Type B pancreatic cell (in vitro differentiated cells): ENCODE measurements at regions not wholly inside any gene's neighbourhood (a gene's known extent, or its start where the extent isn't known, plus 50 kb on each side); places are given as distances from the start of the nearest gene placed in this dataset.
"Not testable (repeated sequence)": the region's sequence is repeated elsewhere in the genome, so short reads cannot be mapped to it uniquely, and the experiment has no call there.

ENCODE experiments used
- DNase-seq: peaks from one replicate; pipeline ENCODE4 v3.0.0; 2021; ENCODE audit warnings: mixed read lengths; ENCODE audit not compliant: unreplicated experiment; ENCODE audit errors: extremely low spot score
- H3K27ac Mint-ChIP-seq: 2 replicates; pipeline ENCODE4 v1.8.0; 2021; ENCODE audit warnings: mild to moderate bottlenecking, mixed read lengths
- H3K27me3 Mint-ChIP-seq: 2 replicates; pipeline ENCODE4 v1.8.0; 2021; ENCODE audit warnings: mixed read lengths
- H3K36me3 Mint-ChIP-seq: 2 replicates; pipeline ENCODE4 v1.8.0; 2021; ENCODE audit warnings: mixed read lengths
- H3K4me1 Mint-ChIP-seq: one replicate; pipeline ENCODE4 v1.8.0; 2021; ENCODE audit warnings: mixed read lengths; ENCODE audit not compliant: unreplicated experiment
- H3K4me3 Mint-ChIP-seq: 2 replicates; pipeline ENCODE4 v1.8.0; 2021; ENCODE audit warnings: mild to moderate bottlenecking, mixed read lengths
- H3K9me3 Mint-ChIP-seq: 2 replicates; pipeline ENCODE4 v1.8.0; 2021; ENCODE audit warnings: mixed read lengths
- CTCF ChIP-seq: fragments of 200-600 bp; sonication (generic); conservative IDR thresholded peaks from 2 replicates; pipeline ENCODE4 v1.5.0; 2021; ENCODE audit warnings: antibody characterized with exemption, mild to moderate bottlenecking

- Mint-ChIP-seq H3K27ac (no peak overlapping the region), H3K4me3 (no peak overlapping the region), H3K4me1 (no peaks in the 10 kb centered on the region), H3K9me3 (peaks cover 5% of the 10 kb centered on the region), H3K36me3 (no peaks in the 10 kb centered on the region), H3K27me3 (no peaks in the 10 kb centered on the region)
- TF ChIP-seq CTCF, result no peak
- DNase-seq, result no peak
Observed at GRCh38 chr3:191980443-191980842, 519.5 kb downstream of the PYDC2 start.

GRCh38 chr3:191982481-191982880 is 521.5 kb downstream of the PYDC2 start:
- no peak for TF ChIP-seq CTCF
- DNase-seq, result no peak
- no peak overlapping the region for H3K27ac Mint-ChIP-seq
- no peaks in the 10 kb centered on the region for H3K36me3 Mint-ChIP-seq
- H3K9me3 Mint-ChIP-seq, result peaks cover 5% of the 10 kb centered on the region
- H3K4me3 Mint-ChIP-seq, result no peak overlapping the region
- no peaks in the 10 kb centered on the region for H3K27me3 Mint-ChIP-seq
- no peaks in the 10 kb centered on the region for H3K4me1 Mint-ChIP-seq

GRCh38 chr3:191985691-191986090 is 524.7 kb downstream of the PYDC2 start:
- Mint-ChIP-seq H3K9me3 (peaks cover 2% of the 10 kb centered on the region), H3K27ac (no peak overlapping the region), H3K4me1 (no peaks in the 10 kb centered on the region), H3K27me3 (no peaks in the 10 kb centered on the region), H3K4me3 (no peak overlapping the region), H3K36me3 (no peaks in the 10 kb centered on the region)
- DNase-seq, result no peak
- TF ChIP-seq CTCF, result no peak

- no peak overlapping the region for H3K27ac Mint-ChIP-seq
- no peak overlapping the region for H3K4me3 Mint-ChIP-seq
- TF ChIP-seq CTCF, result no peak
- H3K27me3 Mint-ChIP-seq, result no peaks in the 10 kb centered on the region
- peaks cover 5% of the 10 kb centered on the region for H3K9me3 Mint-ChIP-seq
- H3K36me3 Mint-ChIP-seq, result no peaks in the 10 kb centered on the region
- no peaks in the 10 kb centered on the region for H3K4me1 Mint-ChIP-seq
- no peak for DNase-seq
Observed at GRCh38 chr3:191987831-191988350, 526.9 kb downstream of the PYDC2 start.

GRCh38 chr3:191993952-191994351 is 533.0 kb downstream of the PYDC2 start:
- H3K9me3 Mint-ChIP-seq, result peaks cover 19% of the 10 kb centered on the region
- not testable (repeated sequence) for H3K4me3 Mint-ChIP-seq, DNase-seq, H3K4me1 Mint-ChIP-seq, H3K27ac Mint-ChIP-seq, H3K27me3 Mint-ChIP-seq, H3K36me3 Mint-ChIP-seq

GRCh38 chr3:191997093-191997492 is 536.1 kb downstream of the PYDC2 start:
- TF ChIP-seq CTCF, result no peak
- H3K27ac Mint-ChIP-seq, result no peak overlapping the region

More at GRCh38 chr3:191997093-191997492, 536.1 kb downstream of the PYDC2 start:
- Mint-ChIP-seq H3K36me3 (no peaks in the 10 kb centered on the region), H3K4me3 (no peak overlapping the region), H3K27me3 (no peaks in the 10 kb centered on the region), H3K4me1 (peaks cover 10% of the 10 kb centered on the region), H3K9me3 (peaks cover 14% of the 10 kb centered on the region)
- no peak for DNase-seq
